GM10248 (cell line): ENCODE measurements at regions not wholly inside any gene's neighbourhood (a gene's known extent, or its start where the extent isn't known, plus 50 kb on each side); places are given as distances from the start of the nearest gene placed in this dataset.

Experiments
- CTCF ChIA-PET: fragments of 300-600 bp; sonication (Branson Sonifier 250); formaldehyde crosslinking; extraction: SDS; loops from one replicate; lab custom pipeline; 2021; ENCODE audit warnings: antibody characterized with exemption; lab: Yijun Ruan, JAX
- POLR2A ChIA-PET: fragments of 350-650 bp; sonication (Branson Sonifier 250); formaldehyde crosslinking; extraction: SDS; loops from one replicate; lab custom pipeline; 2020; ENCODE audit warnings: antibody characterized with exemption; lab: Yijun Ruan, JAX
- DNase-seq: peaks from one replicate; pipeline ENCODE4 v3.0.0; 2012; ENCODE audit errors: extremely low spot score
- TF ChIP-seq, protein P1 (sequence below): IDR thresholded peaks from 2 replicates; pipeline ENCODE4 v1.5.1; 2012; ENCODE audit warnings: mild to moderate bottlenecking, low read depth; ENCODE audit errors: extremely low read depth, missing control alignments, control extremely low read depth

DNA sequence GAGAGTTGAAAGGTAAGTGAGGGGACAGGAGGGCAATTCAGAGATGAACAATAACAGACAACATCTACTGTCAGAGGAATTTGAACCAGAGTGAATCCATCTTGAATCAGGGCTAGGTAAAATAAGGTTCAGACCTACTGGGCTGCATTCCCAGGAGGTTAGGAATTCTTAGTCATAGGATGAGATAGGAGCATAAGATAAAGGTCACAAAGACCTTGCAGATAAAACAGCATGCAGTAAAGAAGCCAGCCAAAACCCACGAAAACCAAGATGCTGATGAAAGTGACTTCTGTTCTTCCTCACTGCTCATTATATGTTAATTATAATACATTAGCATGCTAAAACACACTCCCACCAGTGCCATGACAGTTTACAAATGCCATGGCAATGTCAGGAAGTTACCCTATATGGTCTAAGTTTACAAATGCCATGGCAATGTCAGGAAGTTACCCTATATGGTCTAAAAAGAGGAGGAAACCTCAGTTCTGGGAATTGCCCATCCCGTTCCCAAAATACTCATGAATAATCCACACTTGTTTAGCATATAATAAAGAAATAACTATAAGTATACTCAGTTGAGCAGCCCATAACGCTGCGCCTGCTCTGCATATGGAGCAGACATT lies 248.5 kb downstream of the HAO1 start:
- ChIA-PET CTCF (interaction anchor here (1.3 kb wide), 1 partner anchor 10 kb away, joined by 3 read pairs; no protein-coding TSS in a partner anchor), POLR2A (no interaction called here)
- no peak for DNase-seq
- TF ChIP-seq, protein P1, sequence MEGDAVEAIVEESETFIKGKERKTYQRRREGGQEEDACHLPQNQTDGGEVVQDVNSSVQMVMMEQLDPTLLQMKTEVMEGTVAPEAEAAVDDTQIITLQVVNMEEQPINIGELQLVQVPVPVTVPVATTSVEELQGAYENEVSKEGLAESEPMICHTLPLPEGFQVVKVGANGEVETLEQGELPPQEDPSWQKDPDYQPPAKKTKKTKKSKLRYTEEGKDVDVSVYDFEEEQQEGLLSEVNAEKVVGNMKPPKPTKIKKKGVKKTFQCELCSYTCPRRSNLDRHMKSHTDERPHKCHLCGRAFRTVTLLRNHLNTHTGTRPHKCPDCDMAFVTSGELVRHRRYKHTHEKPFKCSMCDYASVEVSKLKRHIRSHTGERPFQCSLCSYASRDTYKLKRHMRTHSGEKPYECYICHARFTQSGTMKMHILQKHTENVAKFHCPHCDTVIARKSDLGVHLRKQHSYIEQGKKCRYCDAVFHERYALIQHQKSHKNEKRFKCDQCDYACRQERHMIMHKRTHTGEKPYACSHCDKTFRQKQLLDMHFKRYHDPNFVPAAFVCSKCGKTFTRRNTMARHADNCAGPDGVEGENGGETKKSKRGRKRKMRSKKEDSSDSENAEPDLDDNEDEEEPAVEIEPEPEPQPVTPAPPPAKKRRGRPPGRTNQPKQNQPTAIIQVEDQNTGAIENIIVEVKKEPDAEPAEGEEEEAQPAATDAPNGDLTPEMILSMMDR, result no peak

GRCh38 chr20:7692478-7692877 lies 247.8 kb downstream of the HAO1 start:
- DNase-seq, result no peak
- ChIA-PET CTCF (no interaction called here), POLR2A (no interaction called here)
- TF ChIP-seq, protein P1, result no peak

DNA sequence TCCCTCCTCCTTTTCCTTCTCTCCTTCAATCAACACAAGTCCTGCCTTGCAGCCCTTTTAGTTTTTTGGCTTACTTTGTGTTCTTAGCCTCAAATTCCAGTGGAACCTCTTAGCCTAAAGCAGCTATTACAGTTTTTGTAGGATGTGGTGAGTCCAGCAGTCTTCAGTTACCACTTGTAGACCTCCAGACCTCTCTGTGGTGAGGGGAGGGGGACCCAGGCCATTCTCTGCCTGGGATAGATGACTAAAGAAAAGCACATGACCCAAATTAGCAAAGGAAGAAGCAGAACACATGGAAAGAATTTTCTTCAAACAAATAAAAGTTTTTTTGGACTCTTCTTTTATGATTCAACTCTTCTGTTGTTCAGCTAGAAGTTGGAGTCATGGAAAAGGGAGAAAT lies 246.5 kb downstream of the HAO1 start:
- DNase-seq, result no peak
- TF ChIP-seq, protein P1, result no peak
- CTCF ChIA-PET, result no interaction called here
- POLR2A ChIA-PET, result no interaction called here

DNA sequence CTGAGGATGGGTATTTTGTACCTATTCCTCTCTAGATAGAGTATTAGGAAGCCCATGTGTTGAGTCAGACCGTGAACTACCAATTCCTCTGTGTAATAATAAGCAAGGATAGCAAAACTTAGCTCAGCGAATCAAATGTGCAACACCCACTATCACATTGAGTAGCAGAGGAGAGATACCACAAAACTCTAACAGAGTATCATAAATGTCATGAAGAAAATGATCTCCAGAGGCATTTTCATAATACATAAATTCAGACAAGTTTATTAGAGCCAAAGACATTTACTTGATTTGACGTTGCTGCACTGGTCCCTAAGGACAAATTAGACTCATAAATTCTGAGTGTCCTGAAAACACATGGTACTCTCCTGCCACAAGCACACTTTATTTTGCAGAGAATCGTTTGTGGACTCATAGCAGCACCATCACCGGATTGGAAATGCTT lies 245.2 kb downstream of the HAO1 start:
- ChIA-PET CTCF (no interaction called here), POLR2A (no interaction called here)
- no peak for DNase-seq
- TF ChIP-seq, protein P1, result no peak

DNA sequence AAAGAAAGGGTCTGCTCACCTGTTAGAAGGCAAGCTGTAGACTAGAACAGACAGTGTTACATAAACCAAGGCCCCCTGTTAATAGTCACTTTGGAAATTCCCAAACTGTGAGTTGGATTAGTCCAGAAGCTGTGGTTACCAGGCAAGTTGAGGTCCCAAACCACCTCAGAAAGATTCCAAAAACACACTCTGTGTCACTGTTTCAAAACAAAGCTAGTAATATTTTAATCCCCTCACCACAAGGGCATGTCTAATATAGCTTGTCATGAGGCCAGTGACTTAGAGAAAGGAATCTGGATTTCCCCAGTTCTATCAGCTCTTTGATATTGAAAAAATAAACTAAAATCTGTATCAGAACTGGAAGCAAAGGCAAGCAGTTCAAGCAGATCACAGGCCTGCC lies 244.6 kb downstream of the HAO1 start:
- no peak for DNase-seq
- CTCF ChIA-PET, result no interaction called here
- POLR2A ChIA-PET, result interaction anchor here (0.5 kb wide), 1 partner anchor 92 kb away, joined by 3 read pairs; no protein-coding TSS in a partner anchor
- TF ChIP-seq, protein P1, result no peak

DNA sequence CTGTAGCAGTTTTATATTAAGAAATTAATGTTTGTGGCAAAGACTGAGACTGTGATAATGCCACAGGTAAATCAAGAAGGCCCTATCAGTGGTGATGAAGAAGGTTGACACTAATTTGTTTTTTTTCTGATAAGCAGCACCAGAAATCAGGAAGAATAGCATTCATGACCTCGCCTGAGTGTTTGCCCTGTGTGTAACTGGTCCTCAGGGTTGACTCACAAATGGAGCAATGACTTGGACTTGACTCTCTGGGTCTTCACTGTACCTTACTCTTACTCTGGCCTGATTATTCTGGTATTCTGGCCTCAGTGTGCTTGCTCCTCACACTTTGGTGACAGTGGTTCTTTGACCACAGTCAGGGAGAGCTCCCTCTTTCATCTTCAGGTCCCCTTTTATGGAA lies 243.9 kb downstream of the HAO1 start:
- DNase-seq, result no peak
- TF ChIP-seq, protein P1, result no peak
- ChIA-PET CTCF (no interaction called here), POLR2A (no interaction called here)

DNA sequence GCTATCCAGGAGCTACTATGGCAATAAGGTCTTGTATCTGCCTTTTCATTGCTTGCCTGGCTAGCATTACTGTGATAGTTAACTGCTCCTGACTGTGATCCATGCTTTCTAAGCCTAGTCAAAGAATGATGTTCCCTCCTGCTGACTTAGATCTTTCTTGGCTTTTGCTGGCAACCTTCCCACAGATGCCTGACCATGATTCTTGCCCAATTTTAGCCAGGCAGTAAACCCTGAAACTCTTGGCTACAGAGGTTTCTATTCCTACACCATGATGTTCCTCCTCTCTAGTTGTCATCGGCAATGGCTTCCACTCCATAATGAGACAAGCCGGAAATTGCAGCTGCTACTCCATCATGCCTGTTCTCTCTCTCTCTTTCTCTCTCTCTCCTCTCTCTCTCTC lies 238.1 kb downstream of the HAO1 start:
- TF ChIP-seq, protein P1, result no peak
- POLR2A ChIA-PET, result no interaction called here
- DNase-seq, result no peak
- CTCF ChIA-PET, result interaction anchor here (0.9 kb wide), 1 partner anchor 11 kb away, joined by 3 read pairs; no protein-coding TSS in a partner anchor
